HepG2 (cell line): ENCODE measurements at regions not wholly inside any gene's neighbourhood (a gene's known extent, or its start where the extent isn't known, plus 50 kb on each side); places are given as distances from the start of the nearest gene placed in this dataset.

Experiments used
- CTCF ChIP-seq: sonication (generic); formaldehyde crosslinking; IDR thresholded peaks from 2 replicates; pipeline ENCODE4 v1.5.0; 2020; ENCODE audit warnings: mild to moderate bottlenecking, missing genetic modification reagents, moderate library complexity
- EP300 ChIP-seq, 3 experiments: sonication (generic) in 1 of 3; formaldehyde crosslinking in 1 of 3; IDR thresholded peaks; 2 replicates each; pipeline versions ENCODE4 v1.5.1 to v1.6.1; 2011 to 2020; ENCODE audit warnings: low read depth in 2 of 3, low read length in 2 of 3, borderline replicate concordance in 1 of 3, improper control_type of control experiment in 1 of 3, mild to moderate bottlenecking in 1 of 3, missing genetic modification reagents in 1 of 3, moderate library complexity in 1 of 3
- KDM4B ChIP-seq: sonication (generic); formaldehyde crosslinking; IDR thresholded peaks from 2 replicates; pipeline ENCODE4 v1.4.0; 2020; ENCODE audit warnings: missing genetic modification reagents
- KLF16 ChIP-seq, 2 experiments: sonication (generic) in 1 of 2; formaldehyde crosslinking in 1 of 2; IDR thresholded peaks; 2 replicates each; pipeline versions ENCODE4 v1.6.1 to v1.8.0; 2016 to 2023; ENCODE audit warnings: missing genetic modification reagents in 2 of 2, missing compliant biosample characterization in 1 of 2
- MBNL3 ChIP-seq: fragments of 250-450 bp; sonication (Bioruptor Pico); conservative IDR thresholded peaks from 2 replicates; pipeline ENCODE4 v1.8.0; 2022; ENCODE audit warnings: mild to moderate bottlenecking, inconsistent platforms
- NFATC3 ChIP-seq: sonication (generic); formaldehyde crosslinking; IDR thresholded peaks from 2 replicates; pipeline ENCODE4 v1.5.1; 2020; ENCODE audit warnings: mild to moderate bottlenecking, missing genetic modification reagents
- NR3C1 ChIP-seq: sonication (generic); formaldehyde crosslinking; IDR thresholded peaks from 2 replicates; pipeline ENCODE4 v1.4.0; 2020; ENCODE audit warnings: missing genetic modification reagents
- POLR2AphosphoS5 ChIP-seq: IDR thresholded peaks from 2 replicates; pipeline ENCODE4 v1.6.1; 2012; ENCODE audit warnings: low read depth, low read length
- ZBTB8A ChIP-seq: sonication (generic); formaldehyde crosslinking; IDR thresholded peaks from 2 replicates; pipeline ENCODE4 v1.4.0; 2020; ENCODE audit warnings: mild to moderate bottlenecking, low read depth, missing genetic modification reagents, borderline replicate concordance
- ZNF292 ChIP-seq: sonication (generic); formaldehyde crosslinking; IDR thresholded peaks from 2 replicates; pipeline ENCODE4 v1.8.1; 2022; ENCODE audit warnings: mild to moderate bottlenecking, low read depth, missing genetic modification reagents, borderline replicate concordance
- ZNF512 ChIP-seq: sonication (generic); formaldehyde crosslinking; IDR thresholded peaks from 2 replicates; pipeline ENCODE4 v1.4.0; 2020; ENCODE audit warnings: mild to moderate bottlenecking, missing genetic modification reagents
- TF ChIP-seq, protein P1 (sequence below): sonication (generic); formaldehyde crosslinking; IDR thresholded peaks from 2 replicates; pipeline ENCODE4 v1.8.0; 2022; ENCODE audit warnings: mild to moderate bottlenecking, missing genetic modification reagents, moderate library complexity

DNA sequence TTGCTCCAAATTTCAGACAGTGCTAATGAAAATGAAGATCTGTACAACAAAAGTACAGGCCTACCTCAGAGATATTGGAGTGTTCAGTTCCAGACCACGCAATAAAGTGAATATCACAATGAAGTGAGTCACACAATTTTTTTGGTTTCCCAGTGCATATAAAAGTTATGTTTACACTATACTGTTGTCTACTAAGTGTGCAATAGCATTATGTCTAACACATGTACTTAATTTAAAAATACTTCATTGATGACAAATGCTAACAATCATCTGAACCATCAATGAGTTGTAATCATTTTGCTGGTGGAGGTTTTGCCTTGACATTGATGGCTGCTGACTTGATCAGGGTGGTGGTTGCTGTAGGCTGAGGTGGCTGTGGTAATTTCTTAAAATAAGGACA lies 60.6 kb upstream of the E2F8 start:
- TF ChIP-seq ZBTB8A (no peak), NFATC3 (CRISPR knock-in tag) (no peak), KDM4B (no peak), ZNF292 (CRISPR knock-in tag) (no peak), NR3C1 (CRISPR knock-in tag) (no peak), POLR2AphosphoS5 (no peak), EP300 (IDR thresholded peaks at IDR 0.05; ENCODE audit: low read depth in 2 of 2, low read length in 2 of 2) (no peak), EP300 (CRISPR knock-in tag; IDR thresholded peaks at IDR 0.05; ENCODE audit: borderline replicate concordance) (no peak), MBNL3 (CRISPR knock-in tag) (no peak), ZNF512 (CRISPR knock-in tag) (no peak), CTCF (CRISPR knock-in tag) (no peak), KLF16 (CRISPR knock-in tag; IDR thresholded peaks at IDR 0.05) (no peak)
- TF ChIP-seq, protein P1, sequence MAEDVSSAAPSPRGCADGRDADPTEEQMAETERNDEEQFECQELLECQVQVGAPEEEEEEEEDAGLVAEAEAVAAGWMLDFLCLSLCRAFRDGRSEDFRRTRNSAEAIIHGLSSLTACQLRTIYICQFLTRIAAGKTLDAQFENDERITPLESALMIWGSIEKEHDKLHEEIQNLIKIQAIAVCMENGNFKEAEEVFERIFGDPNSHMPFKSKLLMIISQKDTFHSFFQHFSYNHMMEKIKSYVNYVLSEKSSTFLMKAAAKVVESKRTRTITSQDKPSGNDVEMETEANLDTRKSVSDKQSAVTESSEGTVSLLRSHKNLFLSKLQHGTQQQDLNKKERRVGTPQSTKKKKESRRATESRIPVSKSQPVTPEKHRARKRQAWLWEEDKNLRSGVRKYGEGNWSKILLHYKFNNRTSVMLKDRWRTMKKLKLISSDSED (CRISPR knock-in tag) = no peak
